ENCODE measurements at regions not wholly inside any gene's neighbourhood (a gene's known extent, or its start where the extent isn't known, plus 50 kb on each side); places are given as distances from the start of the nearest gene placed in this dataset.

DNA sequence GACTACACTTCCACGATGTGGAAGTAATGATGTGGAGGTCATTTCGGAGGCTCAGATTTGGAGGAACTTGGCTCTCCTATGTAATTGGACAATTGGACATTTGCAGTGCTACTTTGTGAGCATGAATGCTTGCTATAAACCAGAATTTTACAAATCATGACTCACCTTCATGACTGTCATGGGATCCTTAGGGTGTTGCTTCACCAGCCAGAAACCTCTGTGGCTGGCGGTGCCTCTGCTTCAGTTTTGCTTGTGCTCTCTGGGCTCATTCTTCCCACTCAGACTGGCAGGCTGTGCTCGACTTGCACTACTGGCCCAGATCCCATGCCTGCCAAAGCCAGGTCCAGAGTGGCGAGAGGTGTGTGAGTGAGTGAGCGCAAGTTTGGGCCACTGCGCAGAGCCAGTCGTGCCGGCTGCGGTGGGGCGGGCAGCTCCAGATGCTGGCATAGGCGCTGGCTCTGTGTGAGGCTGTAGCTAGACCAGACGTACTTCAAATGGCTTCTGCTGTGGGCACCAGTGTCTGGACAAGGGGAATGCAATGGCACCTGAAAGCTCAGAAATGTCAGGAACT lies 387.8 kb downstream of the AEBP2 start:
- DNase-seq (ENCODE audit: low read depth in 2 of 2): no peak

DNA sequence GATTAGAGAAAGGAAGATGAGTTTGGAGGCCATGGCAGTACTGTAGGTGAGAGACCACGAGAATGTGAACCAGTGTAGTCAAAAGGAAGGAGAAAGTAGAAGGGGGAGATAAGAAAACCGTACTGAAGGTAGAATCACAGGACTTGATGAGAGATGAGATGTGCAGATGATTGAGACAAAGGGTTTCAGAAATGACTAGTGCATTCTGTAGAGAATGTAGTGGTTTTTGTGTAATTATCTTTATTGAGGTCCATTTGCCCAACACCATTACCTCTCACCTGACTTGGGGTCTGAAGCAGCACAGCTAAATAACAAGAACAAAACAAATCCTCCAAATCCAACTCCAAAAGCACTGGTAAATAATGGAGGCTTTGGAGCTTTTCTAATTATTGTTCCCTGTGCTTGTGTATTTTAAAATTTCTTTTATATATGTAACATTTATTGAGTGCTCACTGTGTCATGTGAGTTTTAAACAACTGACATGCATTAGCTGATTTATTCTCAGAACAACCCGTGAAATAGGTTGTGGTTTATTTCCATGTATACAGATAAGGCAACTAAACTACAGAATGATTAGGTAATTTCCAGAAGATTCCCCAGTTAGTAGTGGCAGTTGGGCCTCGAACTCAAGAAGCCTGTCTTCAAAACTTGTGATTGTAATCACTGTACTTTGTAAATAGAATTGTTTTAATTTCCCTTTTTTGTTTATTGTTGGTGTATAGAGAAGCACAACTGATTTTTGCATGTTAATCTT lies 390.0 kb downstream of the AEBP2 start:
- DNase-seq (ENCODE audit: low read depth in 2 of 2): no peak

DNA sequence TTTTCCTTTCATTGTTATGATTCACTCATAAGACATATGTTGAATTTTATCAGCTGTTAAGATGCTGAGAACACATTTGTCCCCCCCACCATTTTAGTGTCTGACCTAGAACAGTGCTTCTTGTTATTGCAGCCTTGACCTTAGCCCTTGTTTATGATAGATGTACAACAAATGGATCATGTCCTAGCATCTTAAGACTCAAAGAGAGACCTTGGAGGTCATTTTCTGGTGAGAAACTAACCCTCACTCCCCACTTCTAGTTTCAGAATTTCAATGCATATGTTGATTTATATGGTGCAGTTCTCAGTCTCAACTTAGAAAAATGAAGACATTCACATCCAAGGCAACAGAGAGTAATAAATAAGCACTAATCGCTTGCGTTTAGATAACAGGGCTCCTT lies 391.2 kb downstream of the AEBP2 start:
- DNase-seq (ENCODE audit: low read depth in 2 of 2): no peak

DNA sequence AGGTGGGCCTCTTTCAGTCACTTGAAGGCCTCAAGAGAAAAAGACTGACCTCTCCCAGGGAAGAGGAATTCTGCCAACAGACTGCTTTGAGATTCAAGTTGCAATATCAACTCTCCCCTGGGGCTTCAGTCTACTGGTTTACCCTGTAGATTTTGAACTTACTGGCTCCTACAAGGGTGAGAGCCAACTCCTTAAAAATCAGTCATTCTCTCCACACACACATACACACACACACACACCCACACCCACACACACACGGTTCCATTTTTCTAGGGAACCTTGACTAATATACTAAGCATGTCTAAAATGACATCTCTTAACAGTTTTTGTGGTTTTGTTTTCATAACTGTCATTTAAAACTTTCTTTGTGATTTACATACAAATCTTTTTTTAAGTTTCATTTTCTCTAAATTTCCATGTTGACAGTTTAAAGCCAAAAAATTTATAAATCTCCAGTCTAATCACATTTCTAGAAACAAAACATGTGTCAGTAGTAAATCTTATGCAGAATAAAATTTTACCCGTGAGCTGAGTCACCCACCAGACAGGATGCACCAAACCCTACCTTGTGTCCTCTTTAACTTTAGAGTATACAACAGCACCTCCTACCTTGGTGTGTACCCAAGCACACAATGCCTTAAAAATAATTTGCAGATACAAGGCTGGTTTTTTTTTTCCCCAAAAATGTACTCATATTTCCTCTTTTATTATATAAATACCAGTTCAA lies 394.6 kb downstream of the AEBP2 start:
- DNase-seq (ENCODE audit: low read depth in 2 of 2): no peak

DNA sequence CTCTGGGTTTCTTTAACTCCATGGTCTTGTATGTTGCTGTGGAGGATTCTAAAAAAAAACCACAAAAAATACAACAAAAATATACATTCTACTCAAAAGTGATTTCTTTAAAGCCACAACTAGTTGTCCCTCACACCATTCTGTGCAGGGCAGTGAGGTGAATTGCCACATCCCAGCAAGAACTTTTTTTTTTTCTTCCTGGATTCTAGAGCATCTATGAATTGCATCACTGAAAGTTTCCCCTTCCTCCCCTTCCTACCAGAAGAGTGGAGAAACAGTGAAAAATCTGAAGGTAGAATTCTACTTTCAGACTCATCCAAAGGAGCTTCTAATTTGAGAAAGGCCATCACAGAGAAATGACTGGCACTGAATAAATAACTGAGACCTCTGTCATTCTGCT lies 395.3 kb downstream of the AEBP2 start:
- no peak for DNase-seq (ENCODE audit: low read depth in 2 of 2)

DNA sequence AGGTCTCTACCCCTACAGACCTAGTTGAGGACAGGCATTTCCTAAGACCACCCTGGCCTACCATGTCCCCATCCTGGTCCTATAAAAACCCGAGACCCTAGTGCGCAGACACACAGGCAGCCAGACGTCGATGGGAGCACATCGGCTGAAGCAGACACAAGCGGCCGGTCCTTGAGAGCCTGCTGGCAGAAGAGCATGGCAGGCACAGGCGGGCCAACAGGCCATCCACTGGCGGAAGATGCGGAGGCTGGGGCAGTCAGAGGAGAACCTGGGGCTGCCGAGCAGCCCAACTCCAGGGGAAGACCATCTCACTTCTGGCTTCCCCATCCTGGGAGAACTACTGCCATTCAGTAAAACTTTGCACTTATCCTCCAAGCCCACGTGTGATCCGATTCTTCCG lies 396.8 kb downstream of the AEBP2 start:
- DNase-seq (ENCODE audit: low read depth in 2 of 2): no peak

DNA sequence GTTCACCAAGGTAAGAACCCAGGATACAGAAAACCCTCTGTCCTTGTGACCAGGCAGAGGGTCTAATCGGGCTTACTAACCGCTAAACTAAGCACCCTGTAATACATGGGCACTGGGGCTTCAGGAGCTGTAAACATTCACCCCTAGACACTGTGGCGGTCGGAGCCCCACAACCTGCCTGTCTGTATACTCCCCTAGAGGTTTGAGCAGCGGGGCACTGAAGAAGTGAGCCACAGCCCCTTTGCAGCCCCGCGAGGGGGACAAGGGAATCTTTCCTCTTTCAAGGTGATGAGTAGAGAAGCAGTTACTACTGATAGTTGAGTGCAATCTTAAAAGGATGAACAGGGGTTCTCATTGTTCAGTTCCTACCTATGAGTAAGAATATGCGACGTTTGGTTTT lies 397.2 kb downstream of the AEBP2 start:
- no peak for DNase-seq (ENCODE audit: low read depth in 2 of 2)

DNA sequence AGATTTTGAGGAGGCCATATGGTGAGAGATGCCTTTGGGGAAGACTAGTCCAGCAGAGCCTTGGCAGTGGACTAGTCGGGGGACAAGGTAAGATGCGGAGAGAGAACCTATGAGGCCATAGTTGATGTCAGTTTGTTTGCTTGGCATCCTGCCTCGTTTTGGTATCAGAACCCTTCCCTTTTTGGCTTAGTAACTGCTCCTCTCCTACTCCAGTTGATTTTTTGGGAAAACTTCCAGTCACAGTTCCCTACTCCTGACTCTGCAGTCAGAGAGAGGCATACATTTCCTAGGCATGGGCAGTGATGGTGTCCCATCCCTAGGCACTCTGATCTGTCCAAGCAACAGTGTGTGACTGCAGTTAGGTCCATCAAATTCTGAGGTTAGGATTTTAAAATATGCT lies 398.3 kb downstream of the AEBP2 start:
- no peak for DNase-seq (ENCODE audit: low read depth in 2 of 2)

DNA sequence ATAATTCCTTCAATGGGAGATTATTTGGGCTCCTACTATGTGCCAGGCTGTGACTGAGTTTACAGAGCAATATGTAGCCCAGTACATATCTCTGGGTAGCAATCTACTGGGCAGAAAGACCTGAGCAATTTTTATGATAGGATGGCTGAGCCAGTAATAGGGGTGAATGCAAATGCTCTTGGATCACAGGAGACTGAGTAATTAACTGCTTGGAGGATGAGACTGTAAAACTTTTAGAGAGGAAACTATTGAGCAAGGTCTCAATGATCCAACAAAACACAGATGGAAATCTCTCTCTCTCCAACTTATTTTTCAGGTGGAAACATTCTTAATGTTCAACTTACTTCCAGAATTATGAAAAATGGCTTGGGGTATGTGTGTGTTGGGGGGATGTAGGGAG lies 402.2 kb downstream of the AEBP2 start:
- DNase-seq (ENCODE audit: low read depth in 2 of 2): no peak

DNA sequence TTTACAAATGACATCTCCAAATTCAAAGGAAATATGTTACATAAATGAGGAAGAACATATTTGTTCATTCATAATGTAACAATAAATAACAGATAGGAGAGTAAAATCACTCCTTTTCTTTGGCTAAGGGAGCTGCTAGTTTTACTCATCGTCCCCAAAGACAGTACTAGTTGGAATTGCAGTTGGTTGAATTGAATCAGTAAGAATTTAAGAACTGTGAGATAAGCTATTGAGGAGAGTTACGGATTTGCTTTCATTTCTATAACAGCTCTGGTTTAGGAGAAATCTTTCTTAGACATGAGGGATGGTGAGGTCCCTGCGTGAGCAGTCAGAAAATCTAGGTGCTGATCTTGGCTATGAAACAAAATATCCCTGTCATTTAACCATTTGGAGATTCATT lies 402.8 kb downstream of the AEBP2 start:
- DNase-seq (ENCODE audit: low read depth in 2 of 2): no peak

DNA sequence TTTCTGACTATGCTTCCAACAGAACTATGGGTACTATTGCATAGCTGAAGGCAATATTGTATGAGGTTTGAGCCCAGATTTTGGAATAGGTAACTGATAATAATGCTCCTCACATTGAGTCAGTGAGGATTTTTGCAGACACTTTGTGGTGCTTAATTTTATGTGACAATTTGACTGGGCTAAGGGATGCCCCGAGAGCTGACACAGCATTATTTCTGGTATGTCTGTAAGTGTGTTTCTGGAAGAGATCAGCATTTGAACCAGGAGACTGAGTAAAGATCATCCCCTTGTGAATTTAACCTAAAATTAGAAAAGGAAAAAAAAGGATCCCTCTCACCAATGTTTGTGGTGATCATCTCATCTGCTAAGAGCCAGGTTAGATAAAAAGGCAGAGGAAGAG lies 404.9 kb downstream of the AEBP2 start:
- no peak for DNase-seq (ENCODE audit: low read depth in 2 of 2)

DNA sequence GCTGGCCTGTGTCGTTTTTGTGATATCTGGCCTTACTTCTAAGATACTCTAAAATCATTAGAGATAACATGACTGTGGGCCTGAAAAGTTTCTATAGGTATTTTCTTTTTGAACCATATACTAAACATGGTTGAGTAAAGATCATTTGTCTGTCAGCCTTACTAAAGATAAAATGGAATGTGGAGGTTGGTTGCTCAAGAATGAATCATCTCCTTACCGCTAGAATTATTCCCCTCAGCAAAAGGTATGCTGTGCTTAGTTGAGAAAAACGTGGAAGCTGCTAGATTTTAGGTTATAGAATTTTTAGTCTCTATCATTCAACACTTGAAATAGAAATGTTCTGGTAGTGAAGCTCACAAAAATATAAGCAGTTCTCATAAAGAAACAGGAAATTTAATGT lies 407.3 kb downstream of the AEBP2 start:
- DNase-seq (ENCODE audit: low read depth in 2 of 2): no peak

DNA sequence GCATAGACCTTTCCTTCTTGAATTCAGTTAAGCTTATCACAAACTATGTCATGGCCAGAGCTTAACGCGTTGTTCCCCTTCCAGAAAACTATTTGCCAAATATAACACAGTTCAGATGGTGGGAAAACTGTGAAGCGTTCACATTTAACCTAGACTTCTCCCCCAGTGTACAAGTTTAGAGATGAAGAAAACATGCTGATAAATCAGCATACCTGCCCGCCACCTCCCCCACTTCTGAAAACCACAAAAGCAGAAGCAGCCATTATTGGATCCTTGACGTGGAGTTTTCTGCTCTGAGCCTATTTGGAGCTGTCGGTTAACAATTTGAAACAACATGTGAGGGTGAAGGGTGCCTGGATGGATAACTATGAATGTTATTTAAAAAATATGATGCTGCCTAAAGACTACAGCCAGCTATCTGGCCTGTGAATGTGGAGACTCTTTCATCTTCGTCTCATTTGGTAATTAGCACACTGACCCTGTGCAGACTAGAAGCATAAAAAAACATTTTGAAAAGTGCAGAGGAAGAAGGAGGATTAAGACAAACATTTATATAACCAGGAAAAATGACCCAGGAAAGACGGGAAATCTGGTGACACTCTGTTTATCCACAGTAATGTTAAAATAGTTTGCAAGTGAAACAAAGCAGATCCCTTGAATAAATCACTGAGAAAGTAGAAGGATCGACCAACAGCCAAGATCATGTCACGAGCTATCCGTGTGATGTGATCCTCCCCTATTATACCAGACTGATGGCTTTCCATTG lies 408.2 kb downstream of the AEBP2 start:
- DNase-seq (ENCODE audit: low read depth in 2 of 2): no peak

DNA sequence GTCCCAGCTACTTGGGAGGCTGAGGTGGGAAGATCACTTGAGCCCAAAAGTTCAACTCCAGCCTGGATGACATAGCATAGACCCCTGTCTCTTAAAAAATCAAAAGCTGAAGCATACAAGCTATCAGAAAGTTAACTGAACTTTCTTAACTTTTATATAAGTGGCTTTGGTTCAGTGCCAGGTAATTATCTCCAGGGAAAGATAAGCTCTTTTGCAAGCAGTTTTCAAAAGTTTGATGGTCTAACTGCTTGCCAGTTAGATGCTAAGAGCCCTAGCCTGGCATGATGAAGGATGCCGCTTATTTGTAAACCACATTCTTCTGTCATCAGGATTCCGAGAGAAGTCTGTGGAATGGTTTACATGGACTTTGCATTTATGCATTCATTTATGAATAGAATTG lies 409.1 kb downstream of the AEBP2 start:
- DNase-seq (ENCODE audit: low read depth in 2 of 2): no peak

DNA sequence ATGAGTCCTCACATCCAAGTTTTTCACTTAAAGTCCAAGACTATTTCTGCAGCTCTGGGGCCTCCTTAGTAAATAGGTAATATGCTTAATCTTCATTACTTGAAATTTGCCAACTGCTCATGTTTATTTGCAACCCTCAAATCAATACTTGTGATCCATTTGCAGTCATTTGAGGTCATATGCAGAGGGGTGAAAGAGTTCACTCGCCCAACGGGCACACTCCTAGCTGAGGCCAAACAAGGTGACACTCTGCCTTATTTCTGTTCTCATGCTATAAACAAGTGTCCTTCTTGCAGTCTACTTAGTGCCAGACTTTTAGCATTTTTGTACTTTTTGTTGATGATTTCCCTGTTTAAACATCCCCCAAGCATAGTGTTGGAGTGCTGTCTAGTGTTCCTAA lies 409.9 kb downstream of the AEBP2 start:
- no peak for DNase-seq (ENCODE audit: low read depth in 2 of 2)

DNA sequence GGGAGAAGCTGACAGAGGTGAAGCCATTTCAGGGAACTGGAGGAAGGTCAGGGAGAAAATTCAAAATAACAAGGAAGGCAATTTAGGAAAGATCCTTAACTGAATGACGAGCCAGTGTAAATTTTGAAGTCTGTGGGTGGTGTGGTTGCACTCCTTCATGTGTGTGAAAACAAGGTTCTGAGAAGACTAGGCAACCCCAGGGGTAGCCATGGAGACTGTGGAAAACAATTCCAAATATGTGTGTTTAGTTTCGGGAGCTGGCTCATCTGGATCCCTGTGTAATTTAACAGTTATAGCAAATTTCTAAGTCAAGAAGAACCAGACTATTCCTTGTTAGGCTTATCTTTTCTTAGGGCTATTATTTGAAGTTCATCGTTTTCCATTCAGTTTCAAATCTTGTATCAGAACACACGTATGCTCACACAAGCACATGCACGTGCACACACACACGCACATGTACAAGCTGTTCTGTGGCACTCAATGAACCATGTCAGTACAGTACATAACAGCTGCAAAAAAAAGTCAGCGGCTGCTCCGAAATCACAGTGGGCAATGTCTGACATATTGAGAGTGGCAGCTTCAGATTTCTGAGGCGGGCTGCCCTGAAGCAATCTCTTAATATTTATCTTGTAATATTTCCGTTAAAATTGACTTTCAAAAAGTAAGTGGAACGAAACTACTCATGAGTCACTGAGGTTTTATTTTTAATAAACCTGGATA lies 411.2 kb downstream of the AEBP2 start:
- DNase-seq (ENCODE audit: low read depth in 2 of 2): no peak

DNA sequence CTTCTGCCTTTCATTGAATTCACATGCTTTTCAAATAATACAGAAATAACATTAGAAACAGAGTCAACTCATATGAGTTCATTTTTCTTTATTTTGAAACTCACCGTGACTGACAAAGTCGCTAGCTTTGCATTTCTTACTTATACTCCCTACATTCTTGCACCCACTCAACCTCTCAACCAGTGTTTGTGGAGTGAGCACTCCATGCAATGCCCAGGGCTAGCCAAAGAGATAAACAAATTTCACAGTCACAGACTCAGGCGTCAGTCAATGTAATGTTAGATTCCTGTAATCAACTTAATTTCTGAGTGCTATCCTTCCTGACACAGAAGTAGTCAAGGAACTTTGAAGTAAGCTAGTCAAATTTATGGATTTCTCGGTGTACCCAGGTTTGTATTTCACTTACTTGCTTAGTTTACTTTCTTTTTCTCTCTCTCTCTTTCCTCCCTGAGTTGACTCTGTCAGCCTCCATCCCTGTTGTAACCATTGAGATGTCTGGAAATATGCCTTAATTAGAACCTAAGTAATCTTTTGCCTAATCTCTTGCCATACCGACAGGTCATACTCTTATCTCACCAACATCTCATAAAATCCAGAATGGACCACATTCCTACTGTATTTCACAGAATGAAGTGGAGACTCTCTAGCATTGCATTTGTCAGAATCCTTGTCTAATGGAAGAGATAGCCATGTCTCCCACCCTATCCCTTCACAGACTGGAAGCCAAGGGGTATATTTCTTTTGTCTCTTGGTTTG lies 413.0 kb downstream of the AEBP2 start:
- DNase-seq (ENCODE audit: low read depth in 2 of 2): no peak

DNA sequence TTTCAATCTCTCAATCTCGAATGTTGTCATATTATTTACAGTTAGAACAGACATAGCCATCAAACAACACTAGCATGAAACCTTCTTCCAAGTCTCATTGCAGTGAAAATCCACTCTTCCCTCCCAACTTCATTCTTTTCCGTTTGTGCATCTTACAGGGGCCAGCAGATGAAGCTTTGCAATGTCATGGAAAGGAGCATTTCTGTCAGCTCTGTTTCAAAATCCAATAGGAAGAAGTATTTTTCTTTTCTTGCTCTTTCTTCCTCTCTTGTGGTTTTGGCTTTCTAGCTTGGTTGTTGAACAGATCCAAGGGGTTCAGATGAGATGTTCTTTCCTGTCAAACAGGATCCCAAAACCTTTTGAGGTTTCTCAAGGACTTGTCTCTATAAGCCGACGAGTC lies 416.6 kb downstream of the AEBP2 start:
- DNase-seq (ENCODE audit: low read depth in 2 of 2): no peak

DNA sequence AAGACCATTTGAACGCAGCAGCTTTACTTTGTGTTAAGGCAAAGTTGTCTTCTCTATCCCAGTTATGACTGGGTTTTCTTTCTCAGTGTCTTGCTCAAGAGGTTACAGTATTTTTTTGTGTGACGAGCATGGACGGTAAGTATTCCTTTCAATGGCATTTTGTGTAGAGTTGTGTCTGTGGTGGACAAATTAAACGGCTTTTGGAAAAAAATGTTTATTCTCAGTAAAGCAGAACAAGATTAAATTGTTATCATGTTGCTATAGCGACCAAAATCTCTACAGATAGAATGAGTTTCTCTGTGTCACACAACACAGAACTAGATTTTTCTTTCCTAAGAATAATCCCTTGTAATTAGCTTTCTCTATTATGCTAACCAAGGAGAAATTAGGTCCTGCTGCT lies 417.1 kb downstream of the AEBP2 start:
- DNase-seq (ENCODE audit: low read depth in 2 of 2): no peak

DNA sequence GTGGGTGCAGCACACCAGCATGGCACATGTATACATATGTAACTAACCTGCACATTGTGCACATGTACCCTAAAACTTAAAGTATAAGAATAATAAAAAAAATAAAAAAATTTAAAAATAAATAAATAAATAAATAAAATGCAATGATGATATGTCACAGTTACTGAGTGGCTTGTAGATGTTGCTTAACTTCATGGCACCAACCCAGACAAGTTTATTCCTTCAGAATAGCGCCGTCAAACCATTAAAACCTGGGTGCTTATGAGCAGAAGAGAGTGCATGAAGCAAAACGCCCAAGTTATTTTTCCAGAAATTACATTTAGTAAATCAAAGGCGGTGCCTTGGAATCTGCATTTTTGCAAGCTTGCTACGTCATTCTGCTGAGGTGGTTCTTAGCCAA lies 417.9 kb downstream of the AEBP2 start:
- no peak for DNase-seq (ENCODE audit: low read depth in 2 of 2)

DNA sequence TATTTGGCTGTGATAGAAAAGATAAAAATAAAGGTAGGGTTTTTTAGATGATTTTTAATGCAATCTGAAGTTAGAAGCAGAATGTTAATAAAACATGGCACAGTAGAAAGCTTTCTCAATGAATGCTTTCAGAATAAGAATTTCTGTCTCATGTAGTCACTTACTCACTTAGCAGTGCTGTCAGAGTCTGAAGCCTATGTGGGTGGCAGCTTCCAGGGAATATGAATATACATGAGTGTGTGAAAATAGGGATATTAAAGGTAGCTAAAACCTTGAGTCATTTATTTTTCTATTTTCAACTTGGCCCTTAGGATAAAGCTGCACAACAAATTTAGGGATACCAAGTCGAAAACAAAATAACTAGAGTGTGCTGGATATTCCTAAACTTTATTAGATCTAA lies 427.9 kb downstream of the AEBP2 start:
- no peak for DNase-seq (ENCODE audit: low read depth in 2 of 2)
